H1 (cell line): ENCODE measurements at regions not wholly inside any gene's neighbourhood (a gene's known extent, or its start where the extent isn't known, plus 50 kb on each side); places are given as distances from the start of the nearest gene placed in this dataset.

Source experiments
- CTCF ChIA-PET: fragments of 300-600 bp; sonication (Branson Sonifier 250); formaldehyde crosslinking; loops from one replicate; lab custom pipeline; 2021; ENCODE audit not compliant: partially characterized antibody; lab: Charles Lee
- POLR2A ChIA-PET: fragments of 300-600 bp; sonication (Branson Sonifier 250); formaldehyde crosslinking; loops from one replicate; lab custom pipeline; 2021; ENCODE audit warnings: inconsistent platforms; ENCODE audit not compliant: partially characterized antibody; lab: Charles Lee
- DNase-seq, 2 experiments: peaks; one replicate each; pipeline versions ENCODE4 v3.0.0 to v3.0.0-alpha.2; 2010 to 2022; ENCODE audit warnings: low spot score in 2 of 2, low read depth in 1 of 2, mixed read lengths in 1 of 2
- FAIRE-seq: peaks from 2 replicates; lab custom pipeline; 2011; peaks lifted over from hg19 to GRCh38; lab: Jason Lieb, UNC
- H2AFZ ChIP-seq: 2 replicates; pipeline ENCODE4 v1.8.1; 2012; ENCODE audit warnings: low read length, inconsistent platforms
- H2AK5ac ChIP-seq: 2 replicates; pipeline ENCODE4 v1.6.1; 2013; ENCODE audit warnings: low read depth, low read length
- H2BK120ac ChIP-seq: replicated peaks from 2 replicates; pipeline ENCODE3; 2013; ENCODE audit warnings: low read depth, low read length, inconsistent platforms
- H2BK12ac ChIP-seq: 2 replicates; pipeline ENCODE4 v1.6.1; 2013; ENCODE audit warnings: low read depth, low read length
- H2BK15ac ChIP-seq: 2 replicates; pipeline ENCODE4 v1.6.1; 2013; ENCODE audit warnings: low read length
- H2BK20ac ChIP-seq: 2 replicates; pipeline ENCODE4 v1.6.1; 2013; ENCODE audit warnings: low read length
- H2BK5ac ChIP-seq: 2 replicates; pipeline ENCODE4 v1.6.1; 2013; ENCODE audit warnings: low read depth, low read length
- H3K14ac ChIP-seq: 2 replicates; pipeline ENCODE4 v1.6.1; 2013; ENCODE audit warnings: inconsistent platforms; ENCODE audit not compliant: insufficient read length
- H3K18ac ChIP-seq: 2 replicates; pipeline ENCODE4 v1.6.1; 2013; ENCODE audit warnings: low read length; ENCODE audit errors: extremely low read depth
- H3K23ac ChIP-seq: 2 replicates; pipeline ENCODE4 v1.6.1; 2013; ENCODE audit warnings: inconsistent platforms; ENCODE audit not compliant: insufficient read length
- H3K23me2 ChIP-seq: 2 replicates; pipeline ENCODE4 v1.6.1; 2013; ENCODE audit warnings: low read depth, low read length
- H3K27ac ChIP-seq: 2 replicates; pipeline ENCODE4 v1.6.1; 2011; ENCODE audit warnings: low read depth, low read length, inconsistent platforms
- H3K27me3 ChIP-seq, 4 experiments: replicated peaks in 1 of 4; 1 replicate in 1 of 4; 2 replicates in 3 of 4; pipeline versions ENCODE4 v1.6.1 to v1.8.1; 2011 to 2013; ENCODE audit warnings: low read length in 3 of 4, mild to moderate bottlenecking in 3 of 4, inconsistent platforms in 2 of 4, mixed read lengths in 2 of 4, moderate library complexity in 1 of 4; ENCODE audit not compliant: control insufficient read depth in 3 of 4, insufficient read depth in 3 of 4; ENCODE audit errors: extremely low read depth in 1 of 4
- H3K36me3 ChIP-seq, 4 experiments: 2 replicates each; pipeline versions ENCODE4 v1.6.1 to v1.8.1; 2011 to 2013; ENCODE audit warnings: mild to moderate bottlenecking in 4 of 4, low read length in 3 of 4, moderate library complexity in 2 of 4, control low read depth in 1 of 4, inconsistent platforms in 1 of 4; ENCODE audit not compliant: insufficient read depth in 4 of 4, control insufficient read depth in 2 of 4
- H3K4ac ChIP-seq: replicated peaks from 2 replicates; pipeline ENCODE3; 2013; ENCODE audit warnings: low read length, low read depth, mixed read lengths, inconsistent platforms; ENCODE audit not compliant: insufficient read length
- H3K4me1 ChIP-seq, 4 experiments: replicated peaks in 1 of 4; 1 replicate in 1 of 4; 2 replicates in 3 of 4; pipeline versions ENCODE4 v1.6.1 to v1.8.1; 2011 to 2013; ENCODE audit warnings: low read length in 3 of 4, inconsistent platforms in 2 of 4, mixed read lengths in 1 of 4; ENCODE audit not compliant: insufficient read depth in 4 of 4, control insufficient read depth in 3 of 4
- H3K4me2 ChIP-seq, 2 experiments: 2 replicates each; pipeline versions ENCODE4 v1.6.1 to v1.8.1; 2011 to 2013; ENCODE audit warnings: low read depth in 2 of 2, low read length in 2 of 2, control low read depth in 1 of 2, inconsistent platforms in 1 of 2, mild to moderate bottlenecking in 1 of 2; ENCODE audit not compliant: insufficient read depth in 1 of 2
- H3K4me3 ChIP-seq, 4 experiments: fragments of 200-600, 300-600 bp in 1 of 4; sonication (generic), shearing (Covaris generic), sonication (Bioruptor Twin) in 1 of 4; 2 replicates each; pipeline versions ENCODE4 v1.5.1 to v1.8.1; 2011 to 2016; ENCODE audit warnings: low read length in 4 of 4, low read depth in 3 of 4, control low read depth in 2 of 4, inconsistent platforms in 2 of 4, mild to moderate bottlenecking in 2 of 4, mixed read lengths in 1 of 4, moderate library complexity in 1 of 4; ENCODE audit not compliant: insufficient read depth in 2 of 4; ENCODE audit errors: extremely low read depth in 1 of 4
- H3K56ac ChIP-seq: replicated peaks from 2 replicates; pipeline ENCODE3; 2013; ENCODE audit warnings: low read depth, mild to moderate bottlenecking, mixed read lengths, low read length, inconsistent platforms; ENCODE audit not compliant: insufficient read length
- H3K79me1 ChIP-seq: 2 replicates; pipeline ENCODE4 v1.6.1; 2013; ENCODE audit warnings: low read depth, low read length, control low read depth
- H3K79me2 ChIP-seq, 2 experiments: 2 replicates each; pipeline versions ENCODE4 v1.6.1 to v1.8.1; 2012 to 2013; ENCODE audit warnings: low read length in 2 of 2, mild to moderate bottlenecking in 2 of 2, inconsistent platforms in 1 of 2; ENCODE audit not compliant: insufficient read depth in 2 of 2, control insufficient read depth in 1 of 2
- H3K9ac ChIP-seq, 4 experiments: replicated peaks in 1 of 4; 1 replicate in 1 of 4; 2 replicates in 3 of 4; pipeline versions ENCODE4 v1.6.1 to v1.8.1; 2011 to 2013; ENCODE audit warnings: low read depth in 3 of 4, low read length in 3 of 4, control low read depth in 2 of 4, mild to moderate bottlenecking in 2 of 4, moderate library complexity in 2 of 4, inconsistent platforms in 1 of 4; ENCODE audit errors: extremely low read depth in 1 of 4
- H3K9me3 ChIP-seq, 2 experiments: 2 replicates each; pipeline versions ENCODE4 v1.6.1 to v1.8.1; 2012 to 2013; ENCODE audit warnings: mild to moderate bottlenecking in 2 of 2, moderate library complexity in 2 of 2, control low read depth in 1 of 2, inconsistent platforms in 1 of 2, low read depth in 1 of 2, low read length in 1 of 2, mixed read lengths in 1 of 2; ENCODE audit not compliant: insufficient read depth in 2 of 2
- H4K20me1 ChIP-seq, 2 experiments: replicated peaks in 1 of 2; 2 replicates each; pipeline versions ENCODE3 to v1.8.1; 2011 to 2013; ENCODE audit warnings: inconsistent platforms in 2 of 2, low read length in 2 of 2, mild to moderate bottlenecking in 1 of 2; ENCODE audit not compliant: insufficient read depth in 2 of 2, control insufficient read depth in 1 of 2
- H4K5ac ChIP-seq: 2 replicates; pipeline ENCODE4 v1.6.1; 2013; ENCODE audit warnings: low read length, low read depth, mixed read lengths, inconsistent platforms; ENCODE audit not compliant: insufficient read length
- H4K8ac ChIP-seq: 2 replicates; pipeline ENCODE4 v1.8.0; 2013; ENCODE audit warnings: mild to moderate bottlenecking, moderate library complexity, low read length, inconsistent platforms; ENCODE audit not compliant: insufficient read depth; ENCODE audit errors: extremely low read depth
- H4K91ac ChIP-seq: replicated peaks from 2 replicates; pipeline ENCODE3; 2013; ENCODE audit warnings: low read length, mixed read lengths, inconsistent platforms; ENCODE audit not compliant: insufficient read length
- BCL11A ChIP-seq, 2 experiments: IDR thresholded peaks; one replicate each; pipeline ENCODE4 v1.6.1; 2011; ENCODE audit warnings: low read depth in 2 of 2, low read length in 2 of 2, mild to moderate bottlenecking in 2 of 2
- BRCA1 ChIP-seq: IDR thresholded peaks from 2 replicates; pipeline ENCODE4 v1.6.1; 2012; ENCODE audit warnings: low read depth, low read length, improper control_type of control experiment
- KDM4A ChIP-seq: IDR thresholded peaks from one replicate; pipeline ENCODE4 v1.7.1; 2012; ENCODE audit warnings: low read depth, mild to moderate bottlenecking, moderate library complexity, low read length, inconsistent platforms; ENCODE audit not compliant: severe bottlenecking
- MAX ChIP-seq: IDR thresholded peaks from 2 replicates; pipeline ENCODE4 v1.6.1; 2012; ENCODE audit warnings: inconsistent platforms
- POU5F1 ChIP-seq: IDR thresholded peaks from 2 replicates; pipeline ENCODE4 v1.6.1; 2011; ENCODE audit warnings: low read depth, mild to moderate bottlenecking, low read length, moderate library complexity
- RAD21 ChIP-seq, 2 experiments: IDR thresholded peaks in 1 of 2; conservative IDR thresholded peaks in 1 of 2; 2 replicates each; pipeline ENCODE4 v1.6.1; 2011; ENCODE audit warnings: low read depth in 2 of 2, low read length in 2 of 2, improper control_type of control experiment in 1 of 2, inconsistent platforms in 1 of 2, mild to moderate bottlenecking in 1 of 2, moderate library complexity in 1 of 2
- RBBP5 ChIP-seq: IDR thresholded peaks from 2 replicates; pipeline ENCODE4 v1.7.1; 2012; ENCODE audit warnings: low read depth, mild to moderate bottlenecking, inconsistent platforms, low read length, moderate library complexity, borderline replicate concordance
- RNF2 ChIP-seq: fragments of 200-900, 300-1000 bp; sonication (generic); IDR thresholded peaks from 2 replicates; pipeline ENCODE4 v1.7.1; 2016; ENCODE audit warnings: borderline replicate concordance, low read depth, mild to moderate bottlenecking, antibody characterized with exemption, low read length; ENCODE audit not compliant: poor library complexity, severe bottlenecking; ENCODE audit errors: missing control alignments
- SIRT6 ChIP-seq: IDR thresholded peaks from one replicate; pipeline ENCODE4 v1.7.1; 2012; ENCODE audit warnings: low read length, inconsistent platforms

GRCh38 chr6:73941892-73942291, 245.9 kb downstream of the CD109 start:
- ChIA-PET CTCF (interaction anchor here (0.9 to 1.6 kb wide), 5 partner anchors 28 to 193 kb away, joined by 3 to 5 read pairs (median 3); no protein-coding TSS in a partner anchor), POLR2A (no interaction called here)
- no peak overlapping the region for H3K9ac ChIP-seq
- no peak overlapping the region for H3K18ac ChIP-seq
- no peak overlapping the region for H3K4ac ChIP-seq
- H4K91ac ChIP-seq = no peak overlapping the region
- DNase-seq = no peak
- H3K23me2 ChIP-seq = no peaks in the 10 kb centered on the region
- TF ChIP-seq BCL11A (IDR thresholded peaks at IDR 0.05; ENCODE audit: low read depth in 2 of 2, low read length in 2 of 2) (no peak), POU5F1 (no peak), BRCA1 (no peak), MAX (no peak), RBBP5 (no peak), RAD21 (IDR thresholded peaks at IDR 0.05 in 1 of 2, conservative IDR thresholded peaks at IDR 0.05 in 1 of 2; ENCODE audit: low read depth in 2 of 2, low read length in 2 of 2) (no peak), KDM4A (no peak), SIRT6 (no peak), RNF2 (no peak)
- H3K4me1 ChIP-seq = no peaks in the 10 kb centered on the region
- H3K27me3 ChIP-seq = no peaks in the 10 kb centered on the region
- H2BK12ac ChIP-seq = no peak overlapping the region
- no peak overlapping the region for H3K23ac ChIP-seq
- H3K4me2 ChIP-seq = no peak overlapping the region
- H4K8ac ChIP-seq = no peak overlapping the region
- H2BK15ac ChIP-seq = no peak overlapping the region
- H2BK20ac ChIP-seq = no peak overlapping the region
- H2AFZ ChIP-seq = no peak overlapping the region
- H4K5ac ChIP-seq = no peak overlapping the region
- H2BK5ac ChIP-seq = no peak overlapping the region
- no peak overlapping the region for H3K4me3 ChIP-seq
- H3K56ac ChIP-seq = no peak overlapping the region
- H3K79me2 ChIP-seq = no peaks in the 10 kb centered on the region
- H2BK120ac ChIP-seq = no peak overlapping the region
- no peaks in the 10 kb centered on the region for H4K20me1 ChIP-seq
- H2AK5ac ChIP-seq = no peak overlapping the region
- no peak overlapping the region for H3K27ac ChIP-seq
- H3K36me3 ChIP-seq = no peaks in the 10 kb centered on the region; a peak in 1 of 8 replicates
- peaks cover 0 to 8% of the 10 kb centered on the region in 2 experiments; a peak in 1 of 4 replicates for H3K9me3 ChIP-seq
- H3K79me1 ChIP-seq = no peaks in the 10 kb centered on the region
- H3K14ac ChIP-seq = no peak overlapping the region
- FAIRE-seq = no peak
